Breast epithelium (tissue), 4 donors: ENCODE measurements at regions not wholly inside any gene's neighbourhood (a gene's known extent, or its start where the extent isn't known, plus 50 kb on each side); places are given as distances from the start of the nearest gene placed in this dataset.

Experiments
- DNase-seq, 2 donors: peaks; one replicate each; pipeline ENCODE4 v3.0.0-alpha.2; 2019; ENCODE audit warnings: low spot score in 2 of 2
- H3K27ac ChIP-seq, 2 donors: fragments of 200-600 bp; sonication (generic) in 1 of 2; one replicate each; pipeline ENCODE4 v1.5.1; 2016 to 2019; ENCODE audit warnings: mild to moderate bottlenecking in 1 of 2
- H3K27me3 ChIP-seq, 2 donors: fragments of 200-600 bp; sonication (generic) in 1 of 2; one replicate each; pipeline versions ENCODE4 v1.5.1 to v1.6.0; 2017 to 2019; ENCODE audit warnings: control low read depth in 1 of 2, mild to moderate bottlenecking in 1 of 2
- H3K36me3 ChIP-seq: fragments of 200-600 bp; one replicate; pipeline ENCODE4 v1.5.1; 2019
- H3K4me1 ChIP-seq, 2 donors: fragments of 200-600 bp; sonication (generic); one replicate each; pipeline ENCODE4 v1.5.1; 2016 to 2019; ENCODE audit warnings: control low read depth in 1 of 2
- H3K4me3 ChIP-seq, 3 donors: fragments of 200-600 bp; sonication (generic); 1 replicate in 2 of 3; 2 replicates in 1 of 3; pipeline ENCODE4 v1.5.1; 2016 to 2019; ENCODE audit warnings: mild to moderate bottlenecking in 3 of 3, moderate library complexity in 2 of 3
- H3K9me3 ChIP-seq, 2 donors: fragments of 200-600 bp; sonication (generic) in 1 of 2; one replicate each; pipeline ENCODE4 v1.5.1; 2016 to 2019; ENCODE audit warnings: control low read depth in 1 of 2
- CTCF ChIP-seq, 3 donors: fragments of 450-650 bp; IDR thresholded peaks; one replicate each; pipeline ENCODE4 v1.5.1; 2016 to 2017; ENCODE audit warnings: antibody characterized with exemption in 3 of 3, mild to moderate bottlenecking in 3 of 3, moderate library complexity in 3 of 3
- POLR2A ChIP-seq: fragments of 450-650 bp; IDR thresholded peaks from one replicate; pipeline ENCODE4 v1.6.1; 2016; ENCODE audit warnings: antibody characterized with exemption, mild to moderate bottlenecking, moderate library complexity
- POLR2AphosphoS5 ChIP-seq, 3 donors: sonication (generic); formaldehyde crosslinking; IDR thresholded peaks; one replicate each; pipeline ENCODE4 v1.6.1; 2017; ENCODE audit warnings: antibody characterized with exemption in 3 of 3
- intact Hi-C: fragments of 100-400 bp; cut with DNase I; formaldehyde crosslinking; loops from one replicate; pipeline ENCODE4 v1.15.1; 2023; ENCODE audit warnings: low total_unique reads

GRCh38 chr10:111175787-111176186 is 99.0 kb downstream of the ADRA2A start:
- Histone ChIP-seq H3K4me1 (no peaks in the 10 kb centered on the region), H3K36me3 (no peaks in the 10 kb centered on the region), H3K27me3 (no peaks in the 10 kb centered on the region), H3K4me3 (no peak overlapping the region), H3K9me3 (no peaks in the 10 kb centered on the region), H3K27ac (no peak overlapping the region)
- TF ChIP-seq CTCF (IDR thresholded peaks at IDR 0.05) (no peak), POLR2A (no peak), POLR2AphosphoS5 (IDR thresholded peaks at IDR 0.05) (no peak)
- DNase-seq, result no peak
- intact Hi-C loops, result no loop called here

- Histone ChIP-seq H3K4me1 (no peaks in the 10 kb centered on the region), H3K27me3 (no peaks in the 10 kb centered on the region), H3K36me3 (no peaks in the 10 kb centered on the region), H3K4me3 (no peak overlapping the region), H3K27ac (no peak overlapping the region), H3K9me3 (no peaks in the 10 kb centered on the region)
- intact Hi-C loops, result no loop called here
- TF ChIP-seq POLR2AphosphoS5 (IDR thresholded peaks at IDR 0.05) (no peak), CTCF (IDR thresholded peaks at IDR 0.05) (no peak), POLR2A (no peak)
- no peak for DNase-seq
These were observed 100.5 kb downstream of the ADRA2A start for GRCh38 chr10:111177379-111177778.

- DNase-seq, result no peak
- Histone ChIP-seq H3K36me3 (no peaks in the 10 kb centered on the region), H3K9me3 (no peaks in the 10 kb centered on the region), H3K27me3 (no peaks in the 10 kb centered on the region), H3K27ac (no peak overlapping the region), H3K4me3 (no peak overlapping the region), H3K4me1 (no peaks in the 10 kb centered on the region)
- TF ChIP-seq POLR2AphosphoS5 (IDR thresholded peaks at IDR 0.05) (no peak), CTCF (IDR thresholded peaks at IDR 0.05) (no peak), POLR2A (no peak)
- intact Hi-C loops, result no loop called here
These were observed 102.7 kb downstream of the ADRA2A start for GRCh38 chr10:111179514-111179913.

GRCh38 chr10:111186358-111186757 is 109.5 kb downstream of the ADRA2A start:
- no peaks in the 10 kb centered on the region for H3K4me1 ChIP-seq
- no peaks in the 10 kb centered on the region for H3K9me3 ChIP-seq
- no peak overlapping the region for H3K27ac ChIP-seq
- no peaks in the 10 kb centered on the region for H3K36me3 ChIP-seq
- H3K4me3 ChIP-seq, result no peak overlapping the region
- DNase-seq, result no peak
- intact Hi-C loops, result no loop called here
- TF ChIP-seq POLR2A (no peak), POLR2AphosphoS5 (IDR thresholded peaks at IDR 0.05) (no peak), CTCF (IDR thresholded peaks at IDR 0.05) (no peak)
- H3K27me3 ChIP-seq, result no peaks in the 10 kb centered on the region

GRCh38 chr10:111187096-111187495 is 110.3 kb downstream of the ADRA2A start:
- no peaks in the 10 kb centered on the region for H3K4me1 ChIP-seq
- DNase-seq, result no peak
- TF ChIP-seq CTCF (IDR thresholded peaks at IDR 0.05) (no peak), POLR2AphosphoS5 (IDR thresholded peaks at IDR 0.05) (no peak), POLR2A (no peak)
- no peaks in the 10 kb centered on the region for H3K36me3 ChIP-seq
- no peaks in the 10 kb centered on the region for H3K9me3 ChIP-seq
- no peak overlapping the region for H3K4me3 ChIP-seq
- H3K27ac ChIP-seq, result no peak overlapping the region
- no peaks in the 10 kb centered on the region for H3K27me3 ChIP-seq
- intact Hi-C loops, result no loop called here
